Activated T-cell treated with anti-CD3 and anti-CD28 coated beads, Interleukin-2, amount 50 U/mL, for 24 hours (primary cell): ENCODE measurements at regions not wholly inside any gene's neighbourhood (a gene's known extent, or its start where the extent isn't known, plus 50 kb on each side); places are given as distances from the start of the nearest gene placed in this dataset.

ENCODE experiments used
- DNase-seq: peaks from one replicate; pipeline ENCODE4 v3.0.0-alpha.2; 2020
- H3K27ac Mint-ChIP-seq: 2 replicates; pipeline ENCODE4 v1.8.0; 2020; ENCODE audit warnings: mild to moderate bottlenecking, mixed read lengths
- H3K27me3 Mint-ChIP-seq: 2 replicates; pipeline ENCODE4 v1.8.0; 2020; ENCODE audit warnings: mixed read lengths
- H3K36me3 Mint-ChIP-seq: 2 replicates; pipeline ENCODE4 v1.8.0; 2020; ENCODE audit warnings: low read depth, mixed read lengths
- H3K4me1 Mint-ChIP-seq: 2 replicates; pipeline ENCODE4 v1.8.0; 2020; ENCODE audit warnings: low read depth, mixed read lengths
- H3K4me3 Mint-ChIP-seq: 2 replicates; pipeline ENCODE4 v1.8.0; 2020; ENCODE audit warnings: mild to moderate bottlenecking, moderate library complexity, mixed read lengths
- H3K9me3 Mint-ChIP-seq: 2 replicates; pipeline ENCODE4 v1.8.0; 2020; ENCODE audit warnings: mixed read lengths

- H3K4me3 Mint-ChIP-seq, result no peak overlapping the region
- no peaks in the 10 kb centered on the region for H3K4me1 Mint-ChIP-seq
- peaks cover 3% of the 10 kb centered on the region for H3K9me3 Mint-ChIP-seq
- DNase-seq, result no peak
- H3K27ac Mint-ChIP-seq, result no peak overlapping the region
- no peaks in the 10 kb centered on the region for H3K36me3 Mint-ChIP-seq
- H3K27me3 Mint-ChIP-seq, result peaks cover 17% of the 10 kb centered on the region
Measured at GRCh38 chr1:198075296-198075695, 81.5 kb upstream of the NEK7 start.

- Mint-ChIP-seq H3K4me3 (no peak overlapping the region), H3K27me3 (peaks cover 13% of the 10 kb centered on the region), H3K36me3 (no peaks in the 10 kb centered on the region), H3K4me1 (peaks cover 1% of the 10 kb centered on the region), H3K27ac (no peak overlapping the region), H3K9me3 (peaks cover 3% of the 10 kb centered on the region)
- no peak for DNase-seq
Measured at GRCh38 chr1:198079432-198079951, 77.3 kb upstream of the NEK7 start.

- H3K36me3 Mint-ChIP-seq, result no peaks in the 10 kb centered on the region
- peaks cover 1% of the 10 kb centered on the region for H3K4me1 Mint-ChIP-seq
- H3K27ac Mint-ChIP-seq, result no peak overlapping the region
- peaks cover 8% of the 10 kb centered on the region for H3K27me3 Mint-ChIP-seq
- DNase-seq, result no peak
- no peak overlapping the region for H3K4me3 Mint-ChIP-seq
- peaks cover 3% of the 10 kb centered on the region for H3K9me3 Mint-ChIP-seq
Measured at GRCh38 chr1:198082576-198082975, 74.2 kb upstream of the NEK7 start.

GRCh38 chr1:198083549-198083948 lies 73.2 kb upstream of the NEK7 start:
- no peak overlapping the region for H3K27ac Mint-ChIP-seq
- peaks cover 5% of the 10 kb centered on the region for H3K4me1 Mint-ChIP-seq
- H3K9me3 Mint-ChIP-seq, result peaks cover 1% of the 10 kb centered on the region
- no peaks in the 10 kb centered on the region for H3K36me3 Mint-ChIP-seq
- DNase-seq, result no peak
- H3K27me3 Mint-ChIP-seq, result peaks cover 5% of the 10 kb centered on the region
- no peak overlapping the region for H3K4me3 Mint-ChIP-seq

GRCh38 chr1:198084241-198084908 lies 72.4 kb upstream of the NEK7 start:
- Mint-ChIP-seq H3K9me3 (no peaks in the 10 kb centered on the region), H3K4me1 (peaks cover 9% of the 10 kb centered on the region), H3K27ac (no peak overlapping the region)

GRCh38 chr1:198086051-198086745 lies 70.6 kb upstream of the NEK7 start:
- Mint-ChIP-seq H3K9me3 (no peaks in the 10 kb centered on the region), H3K27ac (no peak overlapping the region), H3K27me3 (peaks cover 4% of the 10 kb centered on the region), H3K4me3 (no peak overlapping the region), H3K36me3 (no peaks in the 10 kb centered on the region), H3K4me1 (peaks cover 9% of the 10 kb centered on the region)
- DNase-seq, result no peak

More at GRCh38 chr1:198084241-198084908, 72.4 kb upstream of the NEK7 start:
- peaks cover 4% of the 10 kb centered on the region for H3K27me3 Mint-ChIP-seq
- H3K36me3 Mint-ChIP-seq, result no peaks in the 10 kb centered on the region
- DNase-seq, result no peak
- H3K4me3 Mint-ChIP-seq, result no peak overlapping the region

- Mint-ChIP-seq H3K36me3 (no peaks in the 10 kb centered on the region), H3K27me3 (peaks cover 1% of the 10 kb centered on the region), H3K4me1 (peaks cover 8% of the 10 kb centered on the region), H3K9me3 (no peaks in the 10 kb centered on the region), H3K27ac (no peak overlapping the region), H3K4me3 (no peak overlapping the region)
- DNase-seq, result no peak
Measured at GRCh38 chr1:198087831-198088230, 69.0 kb upstream of the NEK7 start.

- H3K36me3 Mint-ChIP-seq, result no peaks in the 10 kb centered on the region
- no peaks in the 10 kb centered on the region for H3K27me3 Mint-ChIP-seq
- H3K9me3 Mint-ChIP-seq, result no peaks in the 10 kb centered on the region
- H3K4me3 Mint-ChIP-seq, result no peak overlapping the region
- peak overlapping the region; percentile 42 for H3K27ac Mint-ChIP-seq
- DNase-seq, result peak; percentile 32
- H3K4me1 Mint-ChIP-seq, result peaks cover 8% of the 10 kb centered on the region
Measured at GRCh38 chr1:198088360-198089071, 68.3 kb upstream of the NEK7 start.

- Mint-ChIP-seq H3K9me3 (no peaks in the 10 kb centered on the region), H3K27ac (no peak overlapping the region), H3K4me1 (peaks cover 3% of the 10 kb centered on the region), H3K4me3 (no peak overlapping the region), H3K27me3 (no peaks in the 10 kb centered on the region), H3K36me3 (no peaks in the 10 kb centered on the region)
- no peak for DNase-seq
Measured at GRCh38 chr1:198096390-198096789, 60.4 kb upstream of the NEK7 start.

- H3K27ac Mint-ChIP-seq, result no peak overlapping the region
- no peaks in the 10 kb centered on the region for H3K36me3 Mint-ChIP-seq
- H3K4me1 Mint-ChIP-seq, result peaks cover 21% of the 10 kb centered on the region
- no peak overlapping the region for H3K4me3 Mint-ChIP-seq
- no peak for DNase-seq
- H3K9me3 Mint-ChIP-seq, result no peaks in the 10 kb centered on the region
- no peaks in the 10 kb centered on the region for H3K27me3 Mint-ChIP-seq
Measured at GRCh38 chr1:198099755-198100154, 57.0 kb upstream of the NEK7 start.

- Mint-ChIP-seq H3K27me3 (no peaks in the 10 kb centered on the region), H3K9me3 (no peaks in the 10 kb centered on the region), H3K36me3 (no peaks in the 10 kb centered on the region), H3K4me1 (peaks cover 21% of the 10 kb centered on the region), H3K4me3 (no peak overlapping the region), H3K27ac (peak overlapping the region; percentile 31)
- no peak for DNase-seq
Measured at GRCh38 chr1:198101716-198102453, 54.9 kb upstream of the NEK7 start.

GRCh38 chr1:198102454-198102827 lies 54.4 kb upstream of the NEK7 start:
- peak overlapping the region; percentile 82 for H3K27ac Mint-ChIP-seq
- H3K4me1 Mint-ChIP-seq, result peaks cover 21% of the 10 kb centered on the region
- no peak for DNase-seq
- H3K36me3 Mint-ChIP-seq, result no peaks in the 10 kb centered on the region
- H3K27me3 Mint-ChIP-seq, result no peaks in the 10 kb centered on the region
- H3K4me3 Mint-ChIP-seq, result peak overlapping the region; percentile 38
- H3K9me3 Mint-ChIP-seq, result peaks cover 2% of the 10 kb centered on the region

GRCh38 chr1:198105185-198105584 lies 51.6 kb upstream of the NEK7 start:
- H3K9me3 Mint-ChIP-seq, result peaks cover 2% of the 10 kb centered on the region
- DNase-seq, result no peak
- no peak overlapping the region for H3K27ac Mint-ChIP-seq
- peaks cover 21% of the 10 kb centered on the region for H3K4me1 Mint-ChIP-seq
- H3K27me3 Mint-ChIP-seq, result no peaks in the 10 kb centered on the region
- no peak overlapping the region for H3K4me3 Mint-ChIP-seq
- no peaks in the 10 kb centered on the region for H3K36me3 Mint-ChIP-seq

- Mint-ChIP-seq H3K9me3 (peaks cover 2% of the 10 kb centered on the region), H3K4me3 (no peak overlapping the region), H3K27ac (no peak overlapping the region), H3K27me3 (no peaks in the 10 kb centered on the region), H3K4me1 (peaks cover 21% of the 10 kb centered on the region), H3K36me3 (no peaks in the 10 kb centered on the region)
- no peak for DNase-seq
Measured at GRCh38 chr1:198106011-198106410, 50.8 kb upstream of the NEK7 start.
